Liver (tissue), 8 donors: ENCODE measurements at regions not wholly inside any gene's neighbourhood (a gene's known extent, or its start where the extent isn't known, plus 50 kb on each side); places are given as distances from the start of the nearest gene placed in this dataset.

Experiments
- DNase-seq: peaks from one replicate; pipeline ENCODE4 v3.0.0-alpha.2; 2017; ENCODE audit warnings: low spot score
- H3K27ac ChIP-seq, 2 donors: one replicate each; pipeline ENCODE4 v1.7.0; 2013; ENCODE audit warnings: inconsistent platforms in 2 of 2, low read length in 2 of 2, control low read depth in 1 of 2, low read depth in 1 of 2, mild to moderate bottlenecking in 1 of 2
- H3K27me3 ChIP-seq, 4 donors: one replicate each; pipeline versions ENCODE4 v1.6.1 to v1.7.0; 2013; ENCODE audit warnings: low read length in 3 of 4, inconsistent platforms in 1 of 4, mild to moderate bottlenecking in 1 of 4, moderate library complexity in 1 of 4; ENCODE audit not compliant: control insufficient read depth in 4 of 4, insufficient read depth in 4 of 4
- H3K36me3 ChIP-seq, 4 donors: one replicate each; pipeline versions ENCODE4 v1.6.1 to v1.7.0; 2013; ENCODE audit warnings: low read length in 3 of 4, mild to moderate bottlenecking in 3 of 4, low read depth in 1 of 4, moderate library complexity in 1 of 4; ENCODE audit not compliant: control insufficient read depth in 4 of 4, insufficient read depth in 3 of 4
- H3K4me1 ChIP-seq, 4 donors: one replicate each; pipeline versions ENCODE4 v1.6.1 to v1.7.0; 2013; ENCODE audit warnings: low read length in 3 of 4, mild to moderate bottlenecking in 3 of 4, moderate library complexity in 1 of 4; ENCODE audit not compliant: control insufficient read depth in 4 of 4, insufficient read depth in 4 of 4
- H3K4me3 ChIP-seq, 3 donors: one replicate each; pipeline versions ENCODE4 v1.6.1 to v1.7.0; 2013; ENCODE audit warnings: low read length in 3 of 3, control low read depth in 1 of 3, low read depth in 1 of 3, mild to moderate bottlenecking in 1 of 3
- H3K9ac ChIP-seq, 2 donors: one replicate each; pipeline ENCODE4 v1.7.0; 2013; ENCODE audit warnings: low read length in 2 of 2, mild to moderate bottlenecking in 2 of 2, moderate library complexity in 2 of 2, control low read depth in 1 of 2, low read depth in 1 of 2
- H3K9me3 ChIP-seq, 4 donors: one replicate each; pipeline versions ENCODE4 v1.6.1 to v1.7.0; 2013; ENCODE audit warnings: low read length in 3 of 4; ENCODE audit not compliant: control insufficient read depth in 4 of 4
- EGR1 ChIP-seq, 2 donors: IDR thresholded peaks; 2 replicates each; pipeline ENCODE4 v1.6.1; 2016 to 2018; ENCODE audit warnings: antibody characterized with exemption in 2 of 2, low read depth in 2 of 2
- FOXA1 ChIP-seq: IDR thresholded peaks from 2 replicates; pipeline ENCODE4 v1.6.1; 2016; ENCODE audit warnings: antibody characterized with exemption
- FOXA2 ChIP-seq: IDR thresholded peaks from 2 replicates; pipeline ENCODE4 v1.6.1; 2016; ENCODE audit warnings: antibody characterized with exemption
- HNF4A ChIP-seq, 2 donors: conservative IDR thresholded peaks; 2 replicates each; pipeline ENCODE4 v1.6.1; 2016; ENCODE audit warnings: antibody characterized with exemption in 2 of 2, mild to moderate bottlenecking in 2 of 2
- HNF4G ChIP-seq: IDR thresholded peaks from 2 replicates; pipeline ENCODE4 v1.6.1; 2016; ENCODE audit warnings: antibody characterized with exemption
- JUND ChIP-seq, 2 donors: IDR thresholded peaks; 2 replicates each; pipeline ENCODE4 v1.6.1; 2016; ENCODE audit warnings: antibody characterized with exemption in 2 of 2
- NR2F2 ChIP-seq: IDR thresholded peaks from 2 replicates; pipeline ENCODE4 v1.6.1; 2016; ENCODE audit warnings: antibody characterized with exemption
- RAD21 ChIP-seq, 2 donors: IDR thresholded peaks; 2 replicates each; pipeline ENCODE4 v1.6.1; 2016; ENCODE audit warnings: antibody characterized with exemption in 2 of 2, mild to moderate bottlenecking in 2 of 2
- RXRA ChIP-seq, 2 donors: IDR thresholded peaks; 2 replicates each; pipeline ENCODE4 v1.6.1; 2017 to 2018; ENCODE audit warnings: antibody characterized with exemption in 2 of 2, mild to moderate bottlenecking in 1 of 2
- SP1 ChIP-seq: IDR thresholded peaks from 2 replicates; pipeline ENCODE4 v1.6.1; 2018; ENCODE audit warnings: antibody characterized with exemption, mild to moderate bottlenecking
- TAF1 ChIP-seq: conservative IDR thresholded peaks from 2 replicates; pipeline ENCODE4 v1.6.1; 2016; ENCODE audit warnings: antibody characterized with exemption, mild to moderate bottlenecking
- YY1 ChIP-seq: IDR thresholded peaks from 2 replicates; pipeline ENCODE4 v1.6.1; 2016; ENCODE audit warnings: antibody characterized with exemption, mild to moderate bottlenecking
- WGBS: extraction: QIAGEN DNeasy Blood & Tissue Kit; methylation state at CpG from one replicate; pipeline ENCODE4 v1.1.7; 2013; 5-methylcytosine and 5-hydroxymethylcytosine counted together
- TF ChIP-seq, protein P1 (sequence below): IDR thresholded peaks from 2 replicates; pipeline ENCODE4 v1.6.1; 2016; ENCODE audit warnings: antibody characterized with exemption, mild to moderate bottlenecking
- TF ChIP-seq, protein P2 (sequence below): IDR thresholded peaks from 2 replicates; pipeline ENCODE4 v1.6.1; 2016; ENCODE audit warnings: antibody characterized with exemption
- TF ChIP-seq, protein P3 (sequence below): fragments of 150-350 bp; IDR thresholded peaks from 2 replicates; pipeline ENCODE4 v1.5.1; 2017; ENCODE audit warnings: improper control_type of control experiment, low read depth, low read length; ENCODE audit not compliant: missing input control
- TF ChIP-seq, protein P4 (sequence below): IDR thresholded peaks from 2 replicates; pipeline ENCODE4 v1.6.1; 2016; ENCODE audit warnings: antibody characterized with exemption
- donor health status: healthy.
- donor health status: healthy.
- donor health status: healthy.
- donor health status: healthy.
- donor health status: healthy.

DNA sequence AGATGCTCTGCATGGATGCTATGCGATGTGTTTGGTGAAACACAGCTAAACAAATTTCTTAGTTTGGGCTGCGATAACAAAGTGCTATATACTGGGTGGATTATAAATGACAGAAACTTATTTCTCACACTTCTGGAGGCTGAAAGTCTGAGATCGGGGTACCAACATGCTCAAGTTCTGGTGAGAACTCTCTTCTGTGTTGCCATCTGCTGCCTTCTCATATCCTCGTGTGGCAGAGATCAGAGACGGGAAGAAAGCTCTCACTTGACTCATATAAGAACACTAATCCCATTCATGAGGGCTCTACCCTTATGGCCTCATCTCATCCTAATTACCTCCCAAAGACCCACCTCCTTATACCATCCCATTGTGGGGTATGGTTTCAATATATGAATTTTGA, 162.0 kb upstream of the DTNBP1 start:
- Histone ChIP-seq H3K9ac (no peak overlapping the region), H3K36me3 (no peaks in the 10 kb centered on the region), H3K27ac (no peak overlapping the region), H3K4me3 (no peak overlapping the region), H3K27me3 (no peaks in the 10 kb centered on the region), H3K9me3 (no peaks in the 10 kb centered on the region), H3K4me1 (no peaks in the 10 kb centered on the region)
- WGBS, result 90% methylated on average over 5 of the region's 5 CpGs
- no peak for DNase-seq
- no peak for TF ChIP-seq TAF1
- TF ChIP-seq, protein P1, sequence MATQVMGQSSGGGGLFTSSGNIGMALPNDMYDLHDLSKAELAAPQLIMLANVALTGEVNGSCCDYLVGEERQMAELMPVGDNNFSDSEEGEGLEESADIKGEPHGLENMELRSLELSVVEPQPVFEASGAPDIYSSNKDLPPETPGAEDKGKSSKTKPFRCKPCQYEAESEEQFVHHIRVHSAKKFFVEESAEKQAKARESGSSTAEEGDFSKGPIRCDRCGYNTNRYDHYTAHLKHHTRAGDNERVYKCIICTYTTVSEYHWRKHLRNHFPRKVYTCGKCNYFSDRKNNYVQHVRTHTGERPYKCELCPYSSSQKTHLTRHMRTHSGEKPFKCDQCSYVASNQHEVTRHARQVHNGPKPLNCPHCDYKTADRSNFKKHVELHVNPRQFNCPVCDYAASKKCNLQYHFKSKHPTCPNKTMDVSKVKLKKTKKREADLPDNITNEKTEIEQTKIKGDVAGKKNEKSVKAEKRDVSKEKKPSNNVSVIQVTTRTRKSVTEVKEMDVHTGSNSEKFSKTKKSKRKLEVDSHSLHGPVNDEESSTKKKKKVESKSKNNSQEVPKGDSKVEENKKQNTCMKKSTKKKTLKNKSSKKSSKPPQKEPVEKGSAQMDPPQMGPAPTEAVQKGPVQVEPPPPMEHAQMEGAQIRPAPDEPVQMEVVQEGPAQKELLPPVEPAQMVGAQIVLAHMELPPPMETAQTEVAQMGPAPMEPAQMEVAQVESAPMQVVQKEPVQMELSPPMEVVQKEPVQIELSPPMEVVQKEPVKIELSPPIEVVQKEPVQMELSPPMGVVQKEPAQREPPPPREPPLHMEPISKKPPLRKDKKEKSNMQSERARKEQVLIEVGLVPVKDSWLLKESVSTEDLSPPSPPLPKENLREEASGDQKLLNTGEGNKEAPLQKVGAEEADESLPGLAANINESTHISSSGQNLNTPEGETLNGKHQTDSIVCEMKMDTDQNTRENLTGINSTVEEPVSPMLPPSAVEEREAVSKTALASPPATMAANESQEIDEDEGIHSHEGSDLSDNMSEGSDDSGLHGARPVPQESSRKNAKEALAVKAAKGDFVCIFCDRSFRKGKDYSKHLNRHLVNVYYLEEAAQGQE, result no peak
- no peak for TF ChIP-seq RXRA (IDR thresholded peaks at IDR 0.05)
- TF ChIP-seq SP1, result no peak
- no peak for TF ChIP-seq FOXA1
- TF ChIP-seq JUND (IDR thresholded peaks at IDR 0.05), result no peak
- no peak for TF ChIP-seq RAD21 (IDR thresholded peaks at IDR 0.05)
- no peak for TF ChIP-seq YY1
- TF ChIP-seq NR2F2, result no peak
- TF ChIP-seq HNF4A (conservative IDR thresholded peaks at IDR 0.05), result no peak
- TF ChIP-seq, protein P2, sequence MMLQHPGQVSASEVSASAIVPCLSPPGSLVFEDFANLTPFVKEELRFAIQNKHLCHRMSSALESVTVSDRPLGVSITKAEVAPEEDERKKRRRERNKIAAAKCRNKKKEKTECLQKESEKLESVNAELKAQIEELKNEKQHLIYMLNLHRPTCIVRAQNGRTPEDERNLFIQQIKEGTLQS, result no peak
- no peak for TF ChIP-seq EGR1 (IDR thresholded peaks at IDR 0.05; ENCODE audit: low read depth in 2 of 2)
- TF ChIP-seq HNF4G, result no peak

DNA sequence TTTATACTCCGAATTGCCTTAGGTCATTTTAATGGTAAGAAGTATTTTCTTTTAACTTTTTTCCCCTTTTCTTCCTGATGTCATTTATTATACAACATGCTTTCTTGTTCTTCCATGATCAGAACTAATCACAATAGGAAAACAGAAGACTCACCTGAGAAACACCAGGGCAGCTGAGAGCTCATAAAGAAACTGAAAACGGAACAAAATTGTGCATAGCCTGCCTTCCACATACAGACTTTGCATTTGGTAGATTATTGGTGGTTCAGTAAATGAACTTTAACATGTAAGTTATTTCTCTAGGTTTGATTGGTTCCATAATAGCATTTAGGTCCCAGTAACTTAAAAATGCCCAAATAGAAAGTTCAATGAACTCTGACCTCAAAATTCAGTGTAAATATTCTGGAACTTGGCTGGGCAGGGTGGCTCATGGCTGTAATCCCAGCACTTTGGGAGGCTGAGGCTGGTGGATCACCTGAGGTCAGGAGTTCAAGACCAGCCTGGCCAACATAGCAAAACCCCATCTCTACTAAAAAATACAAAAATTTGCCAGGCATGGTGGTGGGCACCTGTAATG, 161.1 kb upstream of the DTNBP1 start:
- Histone ChIP-seq H3K4me3 (no peak overlapping the region), H3K27ac (no peak overlapping the region)

DNA sequence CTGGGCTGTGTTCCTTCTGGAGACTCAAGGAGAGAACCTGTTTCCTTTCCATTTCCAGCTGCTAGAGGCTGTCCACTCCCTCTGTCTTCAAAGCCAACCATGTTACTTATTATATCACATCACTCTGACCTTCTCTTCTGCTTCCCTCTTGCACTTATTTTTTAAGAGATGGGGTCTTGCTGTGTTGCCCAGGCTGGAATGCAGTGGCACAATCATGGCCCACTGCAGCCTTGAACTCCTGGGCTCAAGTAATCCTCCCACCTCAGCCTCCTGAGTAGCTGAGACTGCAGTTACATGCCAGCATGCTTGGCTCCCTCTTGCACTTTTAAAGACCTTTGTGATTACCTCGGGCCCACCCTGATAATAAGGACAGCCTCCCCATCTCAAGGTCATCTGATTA, 160.0 kb upstream of the DTNBP1 start:
- no peaks in the 10 kb centered on the region for H3K4me1 ChIP-seq
- TF ChIP-seq, protein P3, sequence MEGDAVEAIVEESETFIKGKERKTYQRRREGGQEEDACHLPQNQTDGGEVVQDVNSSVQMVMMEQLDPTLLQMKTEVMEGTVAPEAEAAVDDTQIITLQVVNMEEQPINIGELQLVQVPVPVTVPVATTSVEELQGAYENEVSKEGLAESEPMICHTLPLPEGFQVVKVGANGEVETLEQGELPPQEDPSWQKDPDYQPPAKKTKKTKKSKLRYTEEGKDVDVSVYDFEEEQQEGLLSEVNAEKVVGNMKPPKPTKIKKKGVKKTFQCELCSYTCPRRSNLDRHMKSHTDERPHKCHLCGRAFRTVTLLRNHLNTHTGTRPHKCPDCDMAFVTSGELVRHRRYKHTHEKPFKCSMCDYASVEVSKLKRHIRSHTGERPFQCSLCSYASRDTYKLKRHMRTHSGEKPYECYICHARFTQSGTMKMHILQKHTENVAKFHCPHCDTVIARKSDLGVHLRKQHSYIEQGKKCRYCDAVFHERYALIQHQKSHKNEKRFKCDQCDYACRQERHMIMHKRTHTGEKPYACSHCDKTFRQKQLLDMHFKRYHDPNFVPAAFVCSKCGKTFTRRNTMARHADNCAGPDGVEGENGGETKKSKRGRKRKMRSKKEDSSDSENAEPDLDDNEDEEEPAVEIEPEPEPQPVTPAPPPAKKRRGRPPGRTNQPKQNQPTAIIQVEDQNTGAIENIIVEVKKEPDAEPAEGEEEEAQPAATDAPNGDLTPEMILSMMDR, result no peak
- no peak for TF ChIP-seq JUND (IDR thresholded peaks at IDR 0.05)
- no peak for TF ChIP-seq FOXA1
- TF ChIP-seq, protein P1, result no peak
- no peak for TF ChIP-seq RXRA (IDR thresholded peaks at IDR 0.05)
- TF ChIP-seq, protein P4, sequence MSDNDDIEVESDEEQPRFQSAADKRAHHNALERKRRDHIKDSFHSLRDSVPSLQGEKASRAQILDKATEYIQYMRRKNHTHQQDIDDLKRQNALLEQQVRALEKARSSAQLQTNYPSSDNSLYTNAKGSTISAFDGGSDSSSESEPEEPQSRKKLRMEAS, result no peak
- no peak for TF ChIP-seq FOXA2
- TF ChIP-seq, protein P2, result no peak
- no peak for TF ChIP-seq SP1
- no peak for TF ChIP-seq RAD21 (IDR thresholded peaks at IDR 0.05)
- no peak for DNase-seq
- H3K9ac ChIP-seq, result no peak overlapping the region
- no peaks in the 10 kb centered on the region for H3K27me3 ChIP-seq
- no peak overlapping the region for H3K27ac ChIP-seq
- no peak overlapping the region for H3K4me3 ChIP-seq
- no peaks in the 10 kb centered on the region for H3K36me3 ChIP-seq
- H3K9me3 ChIP-seq, result no peaks in the 10 kb centered on the region
- WGBS, result 61% methylated on average over 1 of the region's 1 CpG

More for the DNA sequence above, 161.1 kb upstream of the DTNBP1 start:
- Histone ChIP-seq H3K4me1 (no peaks in the 10 kb centered on the region), H3K36me3 (no peaks in the 10 kb centered on the region), H3K27me3 (no peaks in the 10 kb centered on the region), H3K9me3 (no peaks in the 10 kb centered on the region), H3K9ac (no peak overlapping the region)
- no peak for TF ChIP-seq FOXA2
- TF ChIP-seq, protein P4, result no peak
- TF ChIP-seq RXRA (IDR thresholded peaks at IDR 0.05), result peak in 1 of 2 donors; percentile 11
- no peak for TF ChIP-seq TAF1
- no peak for DNase-seq
- WGBS, result 73% methylated on average over 2 of the region's 2 CpGs
